Tibial nerve (tissue), 3 donors: ENCODE measurements at regions not wholly inside any gene's neighbourhood (a gene's known extent, or its start where the extent isn't known, plus 50 kb on each side); places are given as distances from the start of the nearest gene placed in this dataset.

Experiments used
- CTCF ChIP-seq, 5 experiments: fragments of 200-600 bp in 3 of 5; fragments of 450-650 bp in 2 of 5; sonication (generic) in 3 of 5; IDR thresholded peaks; one replicate each; pipeline ENCODE4 v1.5.1; 2016 to 2019; ENCODE audit warnings: antibody characterized with exemption in 5 of 5, mild to moderate bottlenecking in 3 of 5, moderate library complexity in 2 of 5
- POLR2A ChIP-seq, 2 donors: fragments of 450-650 bp; IDR thresholded peaks; one replicate each; pipeline ENCODE4 v1.6.1; 2017; ENCODE audit warnings: antibody characterized with exemption in 2 of 2, mild to moderate bottlenecking in 2 of 2, moderate library complexity in 2 of 2

- TF ChIP-seq CTCF (IDR thresholded peaks at IDR 0.05) = no peak
- TF ChIP-seq POLR2A (IDR thresholded peaks at IDR 0.05) = no peak
Measured at GRCh38 chr1:95325349-95325748, 91.3 kb downstream of the RWDD3 start.
